K562 (cell line): ENCODE measurements at regions not wholly inside any gene's neighbourhood (a gene's known extent, or its start where the extent isn't known, plus 50 kb on each side); places are given as distances from the start of the nearest gene placed in this dataset.

ENCODE experiments used
- ATAC-seq: fragments of 200-7000 bp; cut with Tn5 transposase; 3 replicates; pipeline ENCODE4 v1.9.1; 2020; ENCODE audit warnings: moderate library complexity
- BruUV-seq: library from RNA; stranded (reverse); fragments of 400-500 nt; replicated peaks from 2 replicates; lab custom pipeline; 2021; lab: Mats Ljungman, UMichigan
- CTCF ChIA-PET: fragments of 300-600 bp; formaldehyde crosslinking; extraction: SDS; loops from one replicate; lab custom pipeline; 2021; ENCODE audit warnings: low intra/inter-chr PET ratio; lab: Yijun Ruan, JAX
- POLR2A ChIA-PET: fragments of 300-600, 350-650 bp; sonication (Branson Sonifier 250); formaldehyde crosslinking; extraction: SDS; loops from one replicate; lab custom pipeline; 2021; ENCODE audit warnings: antibody characterized with exemption, inconsistent platforms; lab: Yijun Ruan, JAX
- DNase-seq, 4 experiments: peaks; one replicate each; pipeline versions ENCODE4 v3.0.0 to v3.0.0-alpha.2; 2011 to 2018; ENCODE audit warnings: low spot score in 3 of 4, mixed read lengths in 3 of 4; ENCODE audit errors: extremely low read depth in 1 of 4
- FAIRE-seq: peaks from 2 replicates; lab custom pipeline; 2011; peaks lifted over from hg19 to GRCh38; lab: Jason Lieb, UNC
- H2AFZ ChIP-seq: 2 replicates; pipeline ENCODE4 v1.6.0; 2011; ENCODE audit warnings: low read depth, low read length, control low read depth, inconsistent platforms
- H3K27ac ChIP-seq: fragments of 200-600 bp; 3 replicates; pipeline ENCODE4 v1.8.0; 2011; ENCODE audit warnings: low read depth, mild to moderate bottlenecking, control low read depth, inconsistent platforms, low read length, moderate library complexity, mixed read lengths; ENCODE audit errors: extremely low read depth
- H3K27me3 ChIP-seq, 2 experiments: fragments of 300-600 bp in 1 of 2; 2 replicates in 1 of 2; 3 replicates in 1 of 2; pipeline versions ENCODE4 v1.6.0 to v1.8.0; 2011; ENCODE audit warnings: inconsistent platforms in 2 of 2, low read length in 2 of 2, mild to moderate bottlenecking in 1 of 2, mixed read lengths in 1 of 2, moderate library complexity in 1 of 2; ENCODE audit not compliant: control insufficient read depth in 2 of 2, insufficient read depth in 2 of 2
- H3K36me3 ChIP-seq: fragments of 300-600 bp; 3 replicates; pipeline ENCODE4 v1.8.0; 2011; ENCODE audit warnings: mild to moderate bottlenecking, low read length, inconsistent platforms; ENCODE audit not compliant: control insufficient read depth, insufficient read depth
- H3K4me1 ChIP-seq, 2 experiments: fragments of 200-600 bp in 1 of 2; replicated peaks in 1 of 2; 2 replicates in 1 of 2; 3 replicates in 1 of 2; pipeline versions ENCODE4 v1.5.1 to v1.8.0; 2011; ENCODE audit warnings: inconsistent platforms in 2 of 2, low read length in 2 of 2, mild to moderate bottlenecking in 1 of 2, mixed read lengths in 1 of 2, moderate library complexity in 1 of 2; ENCODE audit not compliant: control insufficient read depth in 2 of 2, insufficient read depth in 2 of 2
- H3K4me2 ChIP-seq: 2 replicates; pipeline ENCODE4 v1.6.1; 2011; ENCODE audit warnings: low read length, control low read depth, inconsistent platforms, mixed read lengths; ENCODE audit not compliant: insufficient read depth
- H3K4me3 ChIP-seq: fragments of 200-600 bp; sonication (generic), shearing (Covaris generic); 2 replicates; pipeline ENCODE4 v1.5.1; 2016; ENCODE audit warnings: control low read depth, inconsistent platforms
- H3K79me2 ChIP-seq: fragments of 200-600 bp; 3 replicates; pipeline ENCODE4 v1.8.0; 2011; ENCODE audit warnings: low read length, inconsistent platforms; ENCODE audit not compliant: control insufficient read depth, insufficient read depth
- H3K9ac ChIP-seq, 2 experiments: 2 replicates each; pipeline versions ENCODE4 v1.6.0 to v1.6.1; 2011; ENCODE audit warnings: low read depth in 2 of 2, low read length in 2 of 2, control low read depth in 1 of 2, inconsistent platforms in 1 of 2, mild to moderate bottlenecking in 1 of 2, mixed read lengths in 1 of 2; ENCODE audit not compliant: insufficient read depth in 1 of 2
- H3K9me1 ChIP-seq: one replicate; pipeline ENCODE4 v1.6.0; 2011; ENCODE audit warnings: inconsistent platforms, mild to moderate bottlenecking, low read length, moderate library complexity; ENCODE audit not compliant: control insufficient read depth, insufficient read depth
- H3K9me3 ChIP-seq: replicated peaks from 2 replicates; pipeline ENCODE4 v1.5.1; 2011; ENCODE audit warnings: low read depth, low read length, inconsistent platforms; ENCODE audit not compliant: control insufficient read depth, insufficient read depth
- H4K20me1 ChIP-seq: replicated peaks from 2 replicates; pipeline ENCODE4 v1.6.1; 2011; ENCODE audit warnings: low read length, inconsistent platforms, mixed read lengths; ENCODE audit not compliant: control insufficient read depth, insufficient read depth
- BCLAF1 ChIP-seq, 2 experiments: fragments of 450-650 bp in 1 of 2; IDR thresholded peaks; 2 replicates each; pipeline ENCODE4 v1.6.1; 2011 to 2017; ENCODE audit warnings: low read depth in 2 of 2, antibody characterized with exemption in 1 of 2, borderline replicate concordance in 1 of 2, low read length in 1 of 2, mild to moderate bottlenecking in 1 of 2, mixed read lengths in 1 of 2; ENCODE audit not compliant: control insufficient read depth in 1 of 2
- E2F8 ChIP-seq: fragments of 450-650 bp; IDR thresholded peaks from 2 replicates; pipeline ENCODE4 v1.7.1; 2018; ENCODE audit warnings: mild to moderate bottlenecking, low read depth; ENCODE audit not compliant: partially characterized antibody
- NCOA2 ChIP-seq, 2 experiments: fragments of 450-650 bp; IDR thresholded peaks; 2 replicates each; pipeline ENCODE4 v1.6.1; 2018; ENCODE audit warnings: mild to moderate bottlenecking in 2 of 2, moderate library complexity in 1 of 2; ENCODE audit not compliant: partially characterized antibody in 2 of 2
- RB1 ChIP-seq: fragments of 450-650 bp; IDR thresholded peaks from 2 replicates; pipeline ENCODE4 v1.6.1; 2017; ENCODE audit warnings: low read depth, mild to moderate bottlenecking
- RBFOX2 ChIP-seq: fragments of 200-400 bp; formaldehyde crosslinking; IDR thresholded peaks from 2 replicates; pipeline ENCODE4 v1.6.1; 2017; ENCODE audit warnings: low read depth, mild to moderate bottlenecking, low read length, moderate library complexity
- RUNX1 ChIP-seq: sonication (generic); IDR thresholded peaks from 2 replicates; pipeline ENCODE4 v1.6.1; 2016; ENCODE audit warnings: antibody characterized with exemption, low read depth
- SREBF1 ChIP-seq: fragments of 150-350 bp; IDR thresholded peaks from 2 replicates; pipeline ENCODE4 v1.6.1; 2014; ENCODE audit warnings: antibody characterized with exemption, low read depth, low read length, borderline replicate concordance
- WGBS: fragments of 100-300 bp; shearing (Covaris generic); methylation state at CpG from one replicate; pipeline ENCODE4 v1.1.6; 2016; ENCODE audit warnings: low coverage, mixed read lengths; ENCODE audit not compliant: insufficient coverage; ENCODE audit errors: missing lambda C conversion rate; 5-methylcytosine and 5-hydroxymethylcytosine counted together
- in situ Hi-C: fragments of 300-500 bp; cut with MboI; formaldehyde crosslinking; loops from 4 replicates; pipeline ENCODE4 v1.15.0; 2018; ENCODE audit warnings: inconsistent platforms, mixed read lengths
- intact Hi-C: fragments of 100-400 bp; cut with micrococcal nuclease; formaldehyde crosslinking; loops from 2 replicates; pipeline ENCODE4 v1.14.2; 2022

GRCh38 chr2:6008726-6009125, 316.5 kb downstream of the SOX11 start:
- Histone ChIP-seq H3K27me3 (no peaks in the 10 kb centered on the region), H3K4me1 (no peaks in the 10 kb centered on the region), H3K79me2 (no peaks in the 10 kb centered on the region), H3K4me3 (no peak overlapping the region), H2AFZ (no peak overlapping the region), H3K9me1 (no peaks in the 10 kb centered on the region), H3K9ac (no peak overlapping the region), H3K36me3 (no peaks in the 10 kb centered on the region), H3K27ac (no peak overlapping the region), H3K4me2 (no peak overlapping the region), H3K9me3 (no peaks in the 10 kb centered on the region), H4K20me1 (no peaks in the 10 kb centered on the region)
- BruUV-seq: no TSS peak
- DNase-seq: no peak
- no peak for ATAC-seq
- in situ Hi-C loops (no loop called here), intact Hi-C loops (no loop called here)
- TF ChIP-seq RB1 (no peak), RUNX1 (no peak), E2F8 (no peak), BCLAF1 (IDR thresholded peaks at IDR 0.05; ENCODE audit: borderline replicate concordance in 1 of 2, control insufficient read depth in 1 of 2, low read depth in 2 of 2, low read length in 1 of 2) (no peak), NCOA2 (IDR thresholded peaks at IDR 0.05; ENCODE audit: partially characterized antibody in 2 of 2) (no peak), SREBF1 (no peak), RBFOX2 (no peak)
- WGBS: 0% methylated on average over 1 of the region's 1 CpG
- CTCF ChIA-PET: no interaction called here
- FAIRE-seq: no peak
- POLR2A ChIA-PET: no interaction called here
